CD4-positive, alpha-beta T cell treated with Interleukin-4 for 4 hours (primary cell): ENCODE measurements at regions not wholly inside any gene's neighbourhood (a gene's known extent, or its start where the extent isn't known, plus 50 kb on each side); places are given as distances from the start of the nearest gene placed in this dataset.

Experiments
- DNase-seq: peaks from one replicate; pipeline ENCODE4 v3.0.0-alpha.2; 2020

DNA sequence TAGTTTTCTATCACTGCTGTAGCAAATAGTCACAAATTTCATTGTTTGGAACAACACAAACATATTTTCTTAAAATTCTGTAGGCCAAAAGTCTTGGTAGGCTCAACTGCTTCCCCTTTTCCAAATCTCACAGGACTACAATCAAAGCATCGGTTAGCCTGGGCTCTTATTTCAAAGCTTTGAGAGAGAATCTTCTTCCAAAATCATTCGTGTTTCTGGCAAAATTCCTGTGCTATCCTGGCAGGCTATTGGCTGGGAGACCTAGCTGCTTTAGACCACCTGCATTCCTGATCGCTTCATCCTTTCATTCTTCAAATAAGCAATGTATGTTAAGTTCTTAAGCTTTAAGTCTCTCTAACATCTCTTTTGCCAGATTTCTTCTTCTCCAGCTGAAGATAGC lies 629.8 kb upstream of the CDH18 start:
- no peak for DNase-seq

DNA sequence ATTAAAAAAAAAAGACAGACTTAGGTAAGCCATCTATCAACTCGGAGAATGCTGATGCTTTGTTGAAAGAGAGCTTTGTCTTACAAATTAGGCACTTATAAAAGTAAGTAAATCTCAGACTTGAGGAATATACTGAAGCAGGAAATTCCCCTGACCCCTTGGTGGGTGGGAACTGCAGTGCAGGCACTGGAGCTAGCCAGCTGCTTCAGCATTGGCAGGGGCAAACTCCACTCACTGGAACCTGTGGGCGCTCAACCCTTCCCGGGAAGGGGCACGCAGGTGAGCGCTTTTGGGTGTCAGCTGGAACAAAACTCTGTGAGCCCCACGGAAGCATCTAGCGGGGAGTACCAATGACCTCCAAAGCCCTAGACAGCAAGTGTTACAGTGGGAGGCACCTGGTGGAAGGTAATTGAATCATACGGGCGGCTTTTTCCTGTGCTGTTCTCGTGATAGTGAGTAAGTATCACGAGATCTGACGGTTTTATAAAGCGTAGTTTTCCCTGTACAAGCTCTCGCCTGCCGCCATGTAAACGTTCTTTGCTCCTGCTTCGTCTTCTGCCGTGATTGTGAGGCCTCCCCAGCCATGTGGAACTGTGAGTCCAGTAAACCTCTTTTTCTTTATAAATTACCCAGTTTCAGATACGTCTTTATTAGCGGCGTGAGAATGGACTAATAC lies 628.0 kb upstream of the CDH18 start:
- DNase-seq, result no peak

DNA sequence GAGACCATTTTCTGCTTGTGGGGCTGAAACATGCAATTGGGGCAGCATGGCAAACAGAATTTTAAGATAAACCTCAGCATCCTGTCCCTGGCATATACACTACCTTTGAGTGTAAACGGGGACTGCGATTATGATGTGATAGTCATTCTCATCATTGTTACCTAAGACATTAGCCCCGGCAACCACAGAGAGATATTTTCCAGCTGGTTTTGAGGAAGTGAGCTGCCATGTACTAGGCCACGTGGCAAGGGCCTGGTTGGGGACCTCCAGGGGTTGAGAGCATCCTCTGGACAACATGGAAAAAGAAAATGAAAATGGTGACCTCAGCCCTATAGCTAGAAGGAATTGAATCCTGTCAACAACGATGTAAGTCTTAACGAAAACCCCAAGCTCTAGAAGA lies 623.6 kb upstream of the CDH18 start:
- no peak for DNase-seq

DNA sequence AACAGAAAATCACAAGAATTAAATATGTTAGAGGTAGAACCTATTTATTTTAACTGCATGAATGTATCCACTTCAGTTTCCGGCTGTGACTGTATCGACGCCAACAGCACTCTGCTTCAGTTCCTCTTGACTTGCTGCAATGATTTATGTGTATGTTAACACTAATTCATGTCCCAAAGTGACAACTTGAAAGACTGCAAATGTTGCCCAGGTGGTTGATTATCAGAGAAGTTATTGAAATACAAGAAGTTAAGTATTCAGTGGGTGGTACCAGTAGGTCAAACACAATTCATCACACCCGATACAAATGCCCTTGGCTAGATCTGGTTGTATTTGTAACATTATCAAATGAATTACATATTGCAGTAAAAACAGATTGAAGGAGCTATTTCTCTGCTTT lies 622.7 kb upstream of the CDH18 start:
- no peak for DNase-seq

DNA sequence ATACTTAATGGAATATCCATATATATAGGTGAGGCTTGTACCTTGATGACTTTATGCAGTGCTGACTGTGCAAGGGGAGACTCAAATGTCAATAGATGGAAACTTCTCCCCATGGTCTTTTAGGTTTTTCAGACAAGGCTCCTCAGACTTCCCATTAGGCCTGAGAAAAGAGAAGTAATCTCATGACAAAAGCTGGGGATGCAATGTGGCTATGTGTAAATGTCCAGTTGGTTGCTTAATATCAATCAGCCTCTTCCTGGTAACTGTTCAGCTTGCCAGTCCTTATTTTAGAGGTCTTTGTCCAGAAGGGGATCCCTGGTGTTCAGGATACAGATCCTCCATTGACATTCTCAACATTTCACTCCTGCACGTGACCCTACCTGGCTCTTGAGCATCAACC lies 621.1 kb upstream of the CDH18 start:
- no peak for DNase-seq

DNA sequence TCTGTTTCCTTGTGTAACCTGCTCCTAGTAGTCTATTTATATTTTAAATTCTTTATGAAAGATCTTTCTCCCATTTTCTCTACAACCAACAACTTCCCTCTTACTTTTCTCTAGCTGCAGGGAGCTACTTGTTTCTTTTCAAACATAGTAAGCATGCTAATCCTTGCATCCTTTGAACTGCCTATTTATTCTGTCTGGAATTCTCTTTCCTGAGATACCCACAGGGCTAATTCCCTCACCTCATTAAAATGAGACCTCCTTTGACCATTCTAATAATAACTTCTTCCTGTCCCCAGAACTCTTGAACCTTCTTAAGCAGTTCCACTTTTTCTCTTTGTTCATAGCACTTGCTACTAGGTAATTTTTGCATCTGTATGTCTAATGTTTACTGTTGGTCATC lies 620.6 kb upstream of the CDH18 start:
- no peak for DNase-seq

DNA sequence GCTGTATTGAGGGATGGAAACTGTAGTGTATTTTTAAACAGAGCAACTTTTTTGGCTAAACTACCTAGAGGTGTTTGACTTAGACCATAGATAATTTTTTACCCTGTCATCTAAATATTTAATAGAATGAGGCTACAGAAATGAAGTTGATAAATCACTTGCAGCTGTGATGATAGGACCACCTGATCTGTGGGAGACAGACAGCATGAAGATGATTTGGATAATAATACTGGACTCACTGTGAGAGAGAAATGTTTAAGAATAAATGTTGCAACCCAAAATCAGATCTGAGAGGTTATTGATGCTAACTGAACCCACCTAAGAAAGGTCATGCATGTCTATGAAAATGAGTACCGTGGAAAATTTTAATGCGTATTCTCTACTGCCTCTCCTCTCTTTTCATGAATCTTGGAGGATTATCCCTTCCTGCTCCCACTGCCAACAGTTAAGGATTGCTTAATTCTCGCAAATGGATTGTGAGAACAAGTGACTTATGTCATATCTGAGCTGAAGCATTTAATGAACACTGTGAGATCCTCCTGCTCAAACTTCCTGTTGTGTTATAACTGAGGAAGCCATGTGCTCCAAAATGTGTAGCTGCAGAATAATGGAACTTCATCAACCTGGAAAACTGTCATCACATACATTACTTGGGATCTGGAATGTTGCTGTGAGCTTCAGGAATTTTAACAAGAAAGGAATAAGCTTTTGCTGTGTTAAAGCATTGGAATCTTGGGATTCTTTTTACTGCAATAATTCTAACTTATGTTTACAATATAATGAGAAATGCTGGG lies 617.9 kb upstream of the CDH18 start:
- DNase-seq, result no peak

DNA sequence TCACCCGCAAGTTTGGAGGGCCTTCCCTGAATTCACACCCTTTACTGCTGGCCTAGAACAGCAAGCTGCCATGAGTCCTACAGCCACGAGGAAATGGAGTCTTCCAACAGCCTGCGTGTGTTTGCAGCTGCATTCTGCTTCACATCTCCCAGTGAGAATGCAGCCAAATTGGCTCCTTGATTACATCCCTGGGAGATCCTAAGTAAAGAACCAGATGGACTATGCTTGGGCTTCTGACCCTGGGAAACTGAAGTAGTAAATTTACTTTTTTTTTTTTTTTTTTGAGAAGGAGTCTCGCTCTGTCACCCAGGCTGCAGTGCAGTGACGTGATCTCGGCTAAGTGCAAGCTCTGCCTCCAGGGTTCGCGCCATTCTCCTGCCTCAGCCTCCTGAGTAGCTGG lies 617.0 kb upstream of the CDH18 start:
- no peak for DNase-seq

DNA sequence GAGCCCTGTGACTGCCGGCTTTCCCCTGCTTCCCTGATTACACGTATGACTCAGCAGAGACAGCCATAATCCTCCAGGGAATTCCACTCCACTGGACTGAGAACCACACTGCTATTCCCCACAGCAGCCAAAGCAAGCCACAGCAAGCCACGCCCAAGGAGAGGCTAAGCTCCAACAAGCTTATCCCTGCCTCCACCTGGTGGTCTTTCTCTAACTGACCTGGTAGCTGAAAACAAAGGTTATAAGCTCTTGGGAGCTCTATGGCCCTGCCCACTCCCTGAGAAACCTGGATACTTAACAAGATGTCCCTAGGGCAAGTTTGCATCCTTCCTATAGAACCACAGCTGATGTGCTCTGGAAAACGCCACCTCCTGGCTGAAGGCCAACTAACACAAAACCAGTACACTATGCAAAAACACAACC lies 613.7 kb upstream of the CDH18 start:
- no peak for DNase-seq

DNA sequence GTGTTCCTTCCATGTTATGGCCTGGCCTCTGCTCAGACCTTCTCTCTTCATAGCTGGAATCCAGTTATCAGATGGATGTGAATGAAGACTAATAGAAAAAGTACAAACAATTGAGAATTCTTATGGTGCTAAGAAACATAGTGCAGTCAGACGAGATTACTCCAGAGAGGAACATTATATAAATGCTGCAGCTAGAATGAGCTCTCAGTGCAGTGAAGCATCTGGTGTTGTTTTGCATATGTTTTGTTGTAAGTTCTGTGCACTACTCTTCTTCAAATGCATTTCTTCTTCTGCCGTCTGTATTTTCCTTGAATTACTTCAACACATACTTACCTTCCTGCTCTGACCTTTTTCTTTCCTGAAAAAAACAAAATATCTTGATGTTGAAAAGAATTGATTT lies 602.4 kb upstream of the CDH18 start:
- no peak for DNase-seq

DNA sequence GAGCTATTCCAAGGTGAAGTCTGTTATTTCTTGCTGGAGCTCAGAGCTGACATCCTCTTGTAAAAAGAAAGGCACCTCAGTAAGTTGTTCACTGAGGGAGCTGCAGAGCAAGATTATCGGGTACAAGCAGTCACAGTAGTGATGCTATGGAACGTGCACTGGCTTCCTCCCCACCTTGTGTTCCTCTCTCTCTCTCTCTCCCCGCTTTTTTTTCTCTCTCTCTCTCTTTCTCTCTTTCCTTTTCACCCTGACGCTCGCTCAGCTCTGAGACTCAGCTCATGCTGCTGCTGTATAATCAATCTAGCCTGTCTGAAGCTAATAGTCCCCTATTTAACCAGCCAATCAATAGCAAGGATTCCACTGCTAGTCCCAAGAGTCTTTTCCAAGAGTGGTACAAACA lies 587.6 kb upstream of the CDH18 start:
- no peak for DNase-seq

DNA sequence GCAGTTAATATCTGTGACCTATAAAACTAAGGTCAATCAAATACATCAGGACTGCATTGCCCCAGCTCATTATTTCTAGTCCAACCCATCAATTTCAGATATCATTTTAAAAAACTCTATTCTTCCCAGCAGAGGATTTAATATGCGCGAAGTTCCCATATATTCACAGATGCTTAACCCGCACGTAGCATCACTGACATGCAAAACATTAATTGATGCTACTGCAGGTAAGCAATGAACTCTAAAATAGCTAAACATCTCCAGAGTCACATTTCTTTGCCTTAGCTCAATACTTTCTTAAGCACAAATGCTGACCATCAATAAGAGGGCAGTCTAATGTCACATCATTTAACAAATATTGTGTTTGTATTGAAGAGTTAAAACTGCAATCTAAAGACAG lies 586.6 kb upstream of the CDH18 start:
- DNase-seq, result no peak

DNA sequence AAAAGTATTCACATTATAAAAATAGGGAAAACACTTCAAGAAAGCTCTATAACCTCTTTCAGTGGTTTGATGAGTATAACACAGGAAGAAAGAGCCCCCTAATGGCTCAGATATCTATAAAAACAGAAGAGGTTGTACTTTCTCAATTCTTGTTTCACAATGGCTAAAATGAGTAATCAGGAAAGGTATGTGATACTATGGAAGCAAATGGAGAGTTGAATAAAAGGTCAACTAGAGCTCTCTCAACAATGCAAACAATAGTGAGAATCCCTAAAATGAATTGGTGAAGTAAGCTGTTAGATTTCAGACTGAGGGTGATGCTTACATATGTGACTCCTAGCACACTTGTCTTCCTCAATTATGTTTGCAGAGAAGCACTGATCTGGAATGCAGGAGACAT lies 584.6 kb upstream of the CDH18 start:
- DNase-seq, result no peak

DNA sequence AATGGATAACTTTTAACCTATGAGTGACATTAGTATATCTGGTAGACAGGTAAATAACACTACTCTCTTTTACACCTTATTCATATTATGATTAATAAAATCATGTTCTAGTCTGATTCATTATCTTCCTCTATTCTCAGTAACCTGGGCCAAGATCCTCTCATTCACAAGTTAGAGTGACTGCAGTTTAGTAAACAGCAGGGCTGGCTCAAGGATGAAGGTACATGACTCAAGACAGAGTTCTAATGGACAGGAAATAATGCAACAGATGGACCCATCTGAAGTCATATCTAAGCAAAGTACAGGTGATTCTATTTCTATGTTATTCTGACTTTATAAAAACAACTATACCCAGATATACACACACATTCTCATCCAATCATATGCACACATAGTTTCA lies 582.5 kb upstream of the CDH18 start:
- DNase-seq, result no peak

DNA sequence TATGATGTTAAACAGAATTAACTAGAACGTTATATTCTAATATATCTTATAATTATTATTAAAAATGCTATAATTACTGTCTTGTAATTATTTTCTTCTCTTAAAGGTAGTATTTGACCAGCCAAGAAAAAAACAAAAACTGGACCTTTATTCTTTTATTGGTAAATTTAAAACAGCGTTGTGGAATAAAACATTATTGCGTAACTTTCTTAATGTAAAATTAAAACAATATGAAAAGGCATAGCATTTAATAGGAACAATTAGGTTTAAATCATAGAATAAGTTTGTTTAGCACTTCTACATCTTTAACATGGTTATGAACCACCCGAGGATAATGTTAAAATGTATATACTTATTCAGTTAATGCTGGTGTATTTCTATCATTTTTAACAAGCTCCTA lies 574.5 kb upstream of the CDH18 start:
- DNase-seq, result no peak

DNA sequence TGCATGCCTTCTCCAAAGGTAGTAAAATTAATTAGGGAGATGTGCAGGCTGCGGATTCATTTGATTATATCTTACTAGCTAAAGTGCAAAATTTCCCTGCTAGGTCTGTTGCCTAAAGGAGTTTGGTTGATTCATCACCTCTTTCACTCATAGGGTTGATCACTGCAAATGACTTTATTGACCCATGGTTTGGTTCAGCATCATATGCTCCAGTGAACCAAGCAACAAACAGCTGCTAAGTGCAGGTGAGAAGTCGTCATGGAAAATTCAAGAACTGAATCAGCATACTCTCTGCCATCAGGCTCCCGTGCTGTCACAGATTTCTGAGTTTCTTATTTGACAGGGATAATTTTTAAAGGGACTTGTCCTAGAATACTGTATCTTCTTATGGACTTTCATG lies 571.8 kb upstream of the CDH18 start:
- DNase-seq, result no peak

DNA sequence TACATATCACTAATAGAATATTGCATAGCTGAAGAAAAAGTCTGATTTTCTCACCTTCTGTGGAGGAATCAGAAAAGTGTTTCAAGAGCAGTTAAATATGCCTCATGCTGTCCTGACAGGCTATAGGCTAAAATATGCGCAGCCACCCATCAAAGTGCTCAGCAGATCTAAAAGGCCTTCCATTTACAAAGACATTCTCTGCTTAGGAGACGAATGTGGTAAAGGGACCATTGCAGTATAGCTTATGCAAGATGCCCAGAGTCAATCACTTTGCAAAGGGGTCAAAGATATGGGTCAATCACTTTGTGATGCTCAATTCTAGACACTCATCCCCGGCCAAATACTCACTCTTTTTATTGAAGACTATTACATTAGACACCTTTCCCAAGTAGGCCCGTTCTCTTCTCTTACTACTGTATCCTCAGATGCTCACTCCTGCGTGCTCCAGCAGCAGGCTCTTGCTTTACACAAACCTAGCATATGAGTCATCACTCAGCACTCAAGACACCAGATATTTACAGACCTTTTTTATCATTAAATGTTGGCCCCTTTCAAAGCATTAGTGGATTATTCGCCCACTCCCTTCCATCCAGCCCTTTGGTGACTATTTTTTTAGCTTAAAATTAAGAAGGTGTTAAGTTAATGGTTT lies 568.2 kb upstream of the CDH18 start:
- DNase-seq, result no peak

DNA sequence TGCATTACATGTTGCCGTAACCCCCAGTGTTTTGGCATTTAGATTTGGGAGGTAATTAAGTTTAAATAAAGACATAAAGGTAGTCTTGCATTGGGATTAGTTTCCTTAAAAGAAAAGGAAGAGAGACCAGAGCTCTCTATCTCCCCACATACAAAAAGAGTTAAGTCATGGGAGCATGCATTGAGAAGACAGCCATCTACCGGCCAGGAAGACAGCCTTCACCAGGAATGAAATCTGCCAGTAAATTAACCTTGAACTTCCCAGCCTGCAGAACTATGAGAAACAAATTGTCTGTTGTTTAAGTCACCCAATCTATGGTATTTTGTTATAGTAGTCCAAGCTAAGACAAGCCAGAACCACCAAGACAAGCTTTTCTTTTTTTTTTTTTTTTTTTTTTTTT lies 567.0 kb upstream of the CDH18 start:
- DNase-seq, result no peak

DNA sequence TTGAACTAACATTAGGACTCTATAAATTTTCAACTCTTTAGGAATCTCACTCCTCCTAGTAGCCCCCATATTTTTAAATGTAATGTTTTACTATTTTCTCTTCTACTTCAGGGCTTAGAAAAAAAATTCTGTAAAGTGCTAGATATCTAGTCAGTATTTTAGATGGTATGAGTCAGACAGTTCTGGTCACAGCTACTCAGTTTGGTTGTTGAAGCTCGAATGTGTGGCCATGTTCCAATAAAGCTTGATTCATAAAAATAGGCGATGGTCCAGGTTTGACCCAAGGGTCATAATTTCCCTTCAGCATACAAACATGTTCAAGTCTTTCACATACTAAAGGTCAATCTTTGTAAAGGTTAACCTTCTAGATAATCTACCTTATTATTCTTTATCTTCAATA lies 566.0 kb upstream of the CDH18 start:
- DNase-seq, result no peak

DNA sequence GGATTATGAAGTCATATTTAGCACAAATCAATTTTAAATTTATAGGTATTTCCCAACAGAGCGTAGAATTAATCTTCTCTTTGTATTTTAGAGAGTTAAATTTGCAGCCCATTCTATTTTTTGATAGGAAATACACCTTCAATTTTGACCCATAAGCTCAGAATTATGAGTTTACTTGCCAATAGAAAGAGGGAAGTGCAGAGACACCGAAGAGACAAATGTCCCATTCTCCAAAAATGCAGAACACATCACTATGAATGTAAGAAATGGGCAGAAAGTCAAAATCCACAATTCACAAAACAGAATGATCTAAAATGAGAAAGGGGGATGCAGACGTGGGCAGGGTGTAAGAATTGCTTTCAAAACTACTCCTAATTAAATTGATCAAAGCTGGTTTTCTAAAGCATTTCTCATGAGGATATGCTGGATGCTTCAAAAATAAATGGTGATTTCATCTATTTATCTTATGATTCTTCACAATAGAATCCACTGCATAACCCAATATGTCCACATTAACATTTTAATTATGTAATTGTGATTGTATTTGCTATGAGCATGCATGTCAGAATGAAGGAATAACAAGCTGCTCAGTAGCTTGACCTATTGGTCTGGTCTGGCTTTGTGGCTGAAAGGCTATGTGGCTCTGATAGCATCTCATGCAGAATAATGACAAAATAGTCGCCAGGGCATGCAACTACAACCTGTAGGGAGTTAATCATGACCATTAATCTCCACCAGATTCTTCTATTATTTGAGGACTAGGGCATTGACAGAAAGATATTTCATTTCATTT lies 550.1 kb upstream of the CDH18 start:
- DNase-seq, result no peak

DNA sequence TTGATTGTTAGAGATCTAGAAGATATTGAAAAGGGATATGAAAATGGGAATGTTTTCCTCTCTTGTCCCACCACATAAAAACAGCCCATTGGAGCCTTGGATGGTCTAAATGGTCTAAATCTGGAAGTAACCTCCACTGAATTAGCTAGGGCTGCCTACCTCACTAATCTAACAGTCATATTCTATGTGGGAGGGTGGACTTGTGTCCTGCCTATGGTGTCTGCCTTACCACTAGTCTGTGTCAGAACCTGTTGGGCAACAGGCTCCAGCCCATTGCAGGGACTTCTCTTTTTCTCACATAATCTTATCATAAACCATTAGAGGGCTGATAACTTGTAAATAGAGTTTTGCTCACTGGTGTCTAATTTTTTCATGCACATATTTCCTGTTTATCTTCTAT lies 548.8 kb upstream of the CDH18 start:
- no peak for DNase-seq

DNA sequence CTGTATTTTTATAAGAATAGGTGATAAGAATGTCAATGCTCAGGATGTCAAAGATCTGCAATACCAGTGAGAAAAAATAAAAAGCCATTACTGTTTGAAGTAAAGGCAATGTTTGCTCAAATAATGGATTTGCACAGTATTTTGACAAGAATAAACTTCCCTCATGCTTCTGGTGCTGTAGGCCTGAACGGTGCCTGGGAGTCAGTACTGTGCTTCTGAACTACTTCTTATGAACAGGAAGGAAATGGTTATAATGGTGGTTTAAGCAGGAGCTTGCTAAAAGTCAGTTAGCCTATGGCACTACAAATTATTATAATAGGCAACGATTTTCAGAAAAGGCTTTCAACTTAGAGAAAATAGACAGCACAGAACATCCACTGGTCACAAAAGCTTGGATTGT lies 548.3 kb upstream of the CDH18 start:
- no peak for DNase-seq

DNA sequence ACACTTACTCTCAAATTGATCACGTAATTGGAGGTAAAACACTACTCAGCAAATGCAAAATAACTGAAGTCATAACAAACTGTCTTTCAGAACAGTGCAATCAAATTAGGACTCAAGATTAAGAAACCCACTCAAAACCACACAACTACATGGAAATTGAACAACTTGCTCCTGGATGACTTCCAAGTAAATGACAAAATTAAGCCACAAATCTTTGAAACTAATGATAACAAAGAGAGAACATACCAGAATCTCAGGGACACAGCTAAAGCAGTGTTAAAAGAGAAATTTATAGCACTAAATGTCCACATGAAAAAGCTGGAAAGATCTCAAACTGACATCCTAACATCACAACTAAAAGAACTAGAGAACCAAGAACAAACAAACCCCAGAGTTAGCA lies 540.5 kb upstream of the CDH18 start:
- no peak for DNase-seq
